Mesodermal cell (in vitro differentiated cells): ENCODE measurements at regions not wholly inside any gene's neighbourhood (a gene's known extent, or its start where the extent isn't known, plus 50 kb on each side); places are given as distances from the start of the nearest gene placed in this dataset.

Experiments used
- H3K27ac ChIP-seq: 2 replicates; pipeline ENCODE4 v1.7.0; 2013; ENCODE audit warnings: mild to moderate bottlenecking, low read depth, low read length, moderate library complexity; ENCODE audit not compliant: severe bottlenecking
- H3K36me3 ChIP-seq: 2 replicates; pipeline ENCODE4 v1.7.1; 2013; ENCODE audit warnings: mild to moderate bottlenecking, low read length, moderate library complexity; ENCODE audit not compliant: control insufficient read depth, insufficient read depth
- H3K4me1 ChIP-seq: one replicate; pipeline ENCODE4 v1.7.1; 2013; ENCODE audit warnings: mild to moderate bottlenecking, low read length; ENCODE audit not compliant: insufficient read depth, control insufficient read depth, poor library complexity, severe bottlenecking
- H3K4me3 ChIP-seq: 2 replicates; pipeline ENCODE4 v1.7.0; 2013; ENCODE audit warnings: low read length, control low read depth, mild to moderate bottlenecking; ENCODE audit not compliant: insufficient read depth, poor library complexity, severe bottlenecking; ENCODE audit errors: extremely low read depth
- H3K9me3 ChIP-seq: 2 replicates; pipeline ENCODE4 v1.7.1; 2013; ENCODE audit warnings: mild to moderate bottlenecking, low read length, moderate library complexity; ENCODE audit not compliant: control insufficient read depth
- WGBS, 2 experiments: methylation state at CpG; one replicate each; pipeline ENCODE4 v1.1.5; 2013; ENCODE audit warnings: missing lambda C conversion rate in 2 of 2; ENCODE audit not compliant: insufficient coverage in 2 of 2; 5-methylcytosine and 5-hydroxymethylcytosine counted together

GRCh38 chr18:51639541-51639940 is 442.1 kb upstream of the MEX3C start:
- Histone ChIP-seq H3K4me1 (no peaks in the 10 kb centered on the region), H3K9me3 (peaks cover 12% of the 10 kb centered on the region), H3K36me3 (no peaks in the 10 kb centered on the region), H3K4me3 (no peak overlapping the region), H3K27ac (no peak overlapping the region)

DNA sequence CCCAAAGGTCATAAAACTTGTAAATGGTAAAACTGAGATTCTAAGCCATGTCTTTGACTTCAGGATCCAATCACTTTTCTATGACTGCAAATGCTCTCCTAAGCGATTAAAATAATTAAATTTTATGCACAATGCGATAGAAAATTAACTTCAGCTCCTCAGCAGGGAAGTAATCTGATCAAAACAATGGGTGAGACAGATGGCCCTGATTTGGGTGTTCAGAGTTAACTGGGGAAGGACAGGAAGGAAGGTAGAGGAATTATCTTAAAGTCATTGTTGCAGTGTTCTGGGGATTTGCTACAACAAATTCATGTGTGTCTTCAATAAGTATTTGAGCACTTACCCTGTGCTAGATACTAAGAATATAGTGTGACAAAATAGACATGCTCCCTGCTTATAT is 446.0 kb upstream of the MEX3C start:
- Histone ChIP-seq H3K4me1 (no peaks in the 10 kb centered on the region), H3K4me3 (no peak overlapping the region), H3K9me3 (no peaks in the 10 kb centered on the region), H3K36me3 (no peaks in the 10 kb centered on the region), H3K27ac (no peak overlapping the region)
- no CpG with 5 or more reads among the region's 2 CpGs for WGBS, 2 experiments

DNA sequence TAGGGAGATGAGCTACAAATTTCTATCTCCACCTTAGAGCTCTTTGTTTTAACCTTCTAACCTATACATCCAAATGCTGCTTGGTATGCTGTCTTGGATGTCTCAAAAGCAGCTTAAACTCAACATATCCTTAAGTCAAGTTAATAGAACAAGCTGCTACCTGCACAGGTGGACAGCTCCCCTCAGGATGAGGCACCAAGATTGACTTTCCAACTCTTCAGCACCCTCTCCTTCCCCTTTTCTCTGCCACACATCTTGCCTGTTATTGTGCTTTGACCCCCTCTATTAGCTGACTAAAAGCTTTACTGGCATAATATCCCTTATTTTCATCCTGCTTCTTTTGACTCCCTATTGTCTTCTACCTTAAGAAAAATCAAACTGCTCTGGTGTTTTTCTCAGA is 448.1 kb upstream of the MEX3C start:
- Histone ChIP-seq H3K4me1 (no peaks in the 10 kb centered on the region), H3K9me3 (no peaks in the 10 kb centered on the region), H3K36me3 (no peaks in the 10 kb centered on the region), H3K27ac (no peak overlapping the region), H3K4me3 (no peak overlapping the region)

GRCh38 chr18:51647346-51647745 is 449.9 kb upstream of the MEX3C start:
- Histone ChIP-seq H3K27ac (no peak overlapping the region), H3K4me1 (no peaks in the 10 kb centered on the region), H3K4me3 (no peak overlapping the region), H3K36me3 (no peaks in the 10 kb centered on the region), H3K9me3 (no peaks in the 10 kb centered on the region)
- WGBS, 2 experiments, result 75 to 93% methylated on average over 1 of the region's 1 CpG

GRCh38 chr18:51647942-51648341 is 450.5 kb upstream of the MEX3C start:
- 100% methylated on average over 1 of the region's 2 CpGs for WGBS, 2 experiments
- Histone ChIP-seq H3K4me1 (no peaks in the 10 kb centered on the region), H3K36me3 (no peaks in the 10 kb centered on the region), H3K9me3 (no peaks in the 10 kb centered on the region), H3K4me3 (no peak overlapping the region), H3K27ac (no peak overlapping the region)

DNA sequence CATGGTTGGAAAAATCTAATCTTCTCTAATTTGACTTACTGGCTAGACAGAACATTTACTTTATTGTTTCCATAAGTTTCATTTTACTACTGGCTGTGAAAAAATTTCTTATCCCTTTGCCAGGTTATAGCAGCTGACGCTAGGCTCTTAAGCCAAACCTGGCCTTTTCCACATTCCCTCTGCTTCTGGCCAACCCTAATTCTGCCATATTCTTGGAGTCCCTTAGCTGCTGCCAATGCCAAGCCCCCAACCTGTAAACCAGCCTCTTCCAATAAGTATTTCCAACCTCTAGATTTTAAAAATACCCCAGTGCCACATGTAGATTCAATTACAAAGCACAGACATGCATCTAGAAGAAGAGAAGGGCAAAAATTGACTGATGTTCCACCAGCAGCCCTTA is 452.3 kb upstream of the MEX3C start:
- 100% methylated on average over 1 of the region's 1 CpG; no CpG with 5 or more reads in 1 of the 2 experiments for WGBS, 2 experiments
- Histone ChIP-seq H3K27ac (no peak overlapping the region), H3K36me3 (no peaks in the 10 kb centered on the region), H3K9me3 (no peaks in the 10 kb centered on the region), H3K4me1 (no peaks in the 10 kb centered on the region), H3K4me3 (no peak overlapping the region)

DNA sequence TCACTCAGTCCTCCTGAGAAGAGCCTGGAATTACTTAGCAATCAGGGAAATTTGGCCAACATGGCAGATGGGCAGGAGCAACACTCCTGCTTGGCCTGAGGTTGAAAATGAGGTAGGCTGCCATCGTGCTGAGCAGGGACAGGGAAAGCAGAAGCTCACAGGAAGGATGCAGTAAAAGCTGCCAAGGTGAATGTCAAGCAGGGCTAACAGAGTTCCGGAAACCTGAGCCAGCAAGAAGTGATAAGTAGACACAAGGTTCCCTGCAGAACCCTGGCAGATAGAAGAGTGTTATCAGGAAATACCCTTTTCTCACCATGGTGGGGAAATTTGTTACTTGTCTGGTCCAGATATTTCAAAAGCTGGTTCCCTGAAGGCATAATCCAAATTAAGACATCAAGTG is 454.3 kb upstream of the MEX3C start:
- WGBS, 2 experiments, result 50 to 56% methylated on average over 1 to 2 of the region's 2 CpGs
- no peaks in the 10 kb centered on the region for H3K9me3 ChIP-seq

DNA sequence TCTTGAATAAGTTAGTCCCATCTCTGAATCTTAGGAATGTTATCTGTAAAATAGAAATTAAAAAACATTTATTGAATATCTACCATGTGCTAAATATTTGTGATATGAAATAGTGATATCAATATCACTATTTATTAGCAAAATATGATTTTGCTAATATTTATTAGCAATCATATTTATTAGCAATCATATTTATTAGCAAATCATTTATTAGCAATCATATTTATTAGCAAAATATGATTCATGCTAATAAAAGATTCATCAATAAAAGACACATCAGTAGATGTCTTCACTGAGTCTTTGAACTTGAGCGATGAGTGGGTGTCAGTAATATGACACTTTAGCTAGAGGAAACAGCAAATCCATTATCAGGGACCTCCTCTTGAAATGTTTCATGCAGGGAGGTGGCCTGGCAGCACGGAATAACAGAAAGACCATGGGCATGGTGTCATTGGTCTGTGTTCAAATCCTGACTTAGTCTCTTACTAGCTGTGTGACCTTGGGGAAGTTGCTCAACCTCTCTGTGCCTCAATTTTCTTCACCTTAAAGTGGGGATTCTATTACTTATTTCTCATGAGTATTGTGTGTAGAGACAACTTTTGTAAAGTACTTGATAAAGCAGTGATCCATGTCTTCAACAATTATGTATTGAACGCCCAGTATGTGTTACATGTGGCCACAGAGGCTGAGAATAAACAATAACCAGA is 456.2 kb upstream of the MEX3C start:
- H3K4me3 ChIP-seq, result no peak overlapping the region
- H3K36me3 ChIP-seq, result no peaks in the 10 kb centered on the region
- no peak overlapping the region for H3K27ac ChIP-seq
- WGBS, 2 experiments, result 100% methylated on average over 1 to 2 of the region's 3 CpGs
- no peaks in the 10 kb centered on the region for H3K9me3 ChIP-seq
- no peaks in the 10 kb centered on the region for H3K4me1 ChIP-seq

More for the DNA sequence above, 454.3 kb upstream of the MEX3C start:
- Histone ChIP-seq H3K4me3 (no peak overlapping the region), H3K36me3 (no peaks in the 10 kb centered on the region), H3K4me1 (no peaks in the 10 kb centered on the region), H3K27ac (no peak overlapping the region)

GRCh38 chr18:51654488-51655326 is 457.2 kb upstream of the MEX3C start:
- Histone ChIP-seq H3K9me3 (no peaks in the 10 kb centered on the region), H3K27ac (no peak overlapping the region), H3K36me3 (no peaks in the 10 kb centered on the region), H3K4me1 (no peaks in the 10 kb centered on the region), H3K4me3 (no peak overlapping the region)
- 19 to 29% methylated on average over 5 to 8 of the region's 10 CpGs for WGBS, 2 experiments

DNA sequence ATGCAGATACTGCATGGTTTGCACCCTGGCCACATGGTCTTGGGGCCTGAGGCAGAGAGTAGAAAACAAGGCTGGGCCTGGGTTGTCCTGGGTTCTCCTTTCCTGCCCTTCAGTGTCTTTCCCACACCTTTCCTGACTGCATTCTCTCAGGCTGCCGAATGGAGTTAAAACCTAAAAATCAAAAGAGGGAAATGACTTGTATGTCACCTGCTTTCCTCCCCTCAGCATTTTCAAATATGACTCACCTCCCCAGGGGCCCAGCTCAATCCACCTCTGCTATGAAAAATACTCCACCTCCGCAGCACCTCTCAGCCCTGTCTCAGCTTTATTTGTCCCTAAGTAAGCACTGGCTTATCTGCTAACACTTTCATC is 457.8 kb upstream of the MEX3C start:
- H3K27ac ChIP-seq, result no peak overlapping the region
- H3K9me3 ChIP-seq, result no peaks in the 10 kb centered on the region
- 51 to 83% methylated on average over 1 to 2 of the region's 2 CpGs for WGBS, 2 experiments
- no peaks in the 10 kb centered on the region for H3K36me3 ChIP-seq
- no peaks in the 10 kb centered on the region for H3K4me1 ChIP-seq
- no peak overlapping the region for H3K4me3 ChIP-seq

DNA sequence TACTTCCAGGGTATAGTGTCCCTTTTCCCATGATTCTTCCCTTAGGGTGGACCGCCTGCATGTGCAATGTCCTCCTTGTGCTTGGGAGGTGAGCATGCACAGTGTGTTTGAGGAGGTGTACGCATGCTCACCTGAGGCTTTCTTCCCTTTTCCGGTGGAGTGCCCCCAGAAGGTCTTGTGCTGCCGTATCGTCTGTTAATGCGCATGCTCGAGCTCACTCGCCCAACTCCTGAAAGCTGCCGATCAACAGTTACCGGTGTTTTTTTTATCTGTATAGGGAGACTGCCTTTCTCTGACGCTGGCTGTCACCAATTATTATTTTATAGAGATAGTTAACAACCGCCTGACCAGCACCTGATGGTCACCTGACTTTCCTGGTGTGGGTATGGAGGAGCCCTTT is 458.8 kb upstream of the MEX3C start:
- Histone ChIP-seq H3K4me3 (no peak overlapping the region), H3K27ac (no peak overlapping the region), H3K36me3 (no peaks in the 10 kb centered on the region), H3K4me1 (no peaks in the 10 kb centered on the region), H3K9me3 (no peaks in the 10 kb centered on the region)
- 87 to 92% methylated on average over 2 to 9 of the region's 12 CpGs for WGBS, 2 experiments
